HCT116 (cell line): ENCODE measurements at regions not wholly inside any gene's neighbourhood (a gene's known extent, or its start where the extent isn't known, plus 50 kb on each side); places are given as distances from the start of the nearest gene placed in this dataset.

ENCODE experiments used
- ATAC-seq: fragments of 200-7000 bp; cut with Tn5 transposase; 2 replicates; pipeline ENCODE4 v1.9.1; 2020; ENCODE audit warnings: mild to moderate bottlenecking, moderate library complexity
- BruUV-seq: library from RNA; stranded (reverse); fragments of 400-500 nt; replicated peaks from 2 replicates; lab custom pipeline; 2021; lab: Mats Ljungman, UMichigan
- CTCF ChIA-PET: fragments of 300-600 bp; sonication (Branson Sonifier 250); formaldehyde crosslinking; loops from one replicate; lab custom pipeline; 2021; ENCODE audit warnings: antibody characterized with exemption; lab: Charles Lee
- POLR2A ChIA-PET: fragments of 300-600, 350-600 bp; sonication (Branson Sonifier 250); formaldehyde crosslinking; loops from one replicate; lab custom pipeline; 2021; ENCODE audit warnings: antibody characterized with exemption; lab: Charles Lee
- RAD21 ChIA-PET, 2 experiments: fragments of 300-600 bp; sonication (Branson Sonifier 250); formaldehyde crosslinking; loops; one replicate each; lab custom pipeline; 2023; ENCODE audit warnings: low total read pairs in 2 of 2; ENCODE audit not compliant: uncharacterized antibody in 2 of 2, unreplicated experiment in 2 of 2, low non-redundant PET in 1 of 2; lab: Charles Lee
- DNase-seq: peaks from one replicate; pipeline ENCODE4 v3.0.0-alpha.2; 2010; ENCODE audit warnings: low read depth, low spot score
- H2AFZ ChIP-seq: fragments of 200-600 bp; shearing (Covaris generic), sonication (generic); 2 replicates; pipeline ENCODE4 v1.6.1; 2017; ENCODE audit warnings: low read depth, mixed run types, mixed read lengths, antibody characterized with exemption, low read length; ENCODE audit not compliant: poor library complexity, severe bottlenecking
- H3K27ac ChIP-seq: 2 replicates; pipeline ENCODE4 v1.5.1; 2012; ENCODE audit warnings: low read depth, low read length
- H3K27me3 ChIP-seq: fragments of 200-600 bp; sonication (generic); 2 replicates; pipeline ENCODE4 v1.6.1; 2016; ENCODE audit warnings: mixed run types, low read length, mixed read lengths; ENCODE audit not compliant: insufficient read depth
- H3K36me3 ChIP-seq, 2 experiments: fragments of 200-500 bp in 1 of 2; fragments of 200-600 bp in 1 of 2; sonication (Bioruptor generic) in 1 of 2; sonication (generic) in 1 of 2; 2 replicates each; pipeline versions ENCODE4 v1.5.1 to v1.6.1; 2014 to 2016; ENCODE audit warnings: low read length in 2 of 2, inconsistent platforms in 1 of 2, mixed read lengths in 1 of 2, mixed run types in 1 of 2; ENCODE audit not compliant: insufficient read depth in 2 of 2, control insufficient read depth in 1 of 2
- H3K4me1 ChIP-seq, 2 experiments: fragments of 200-600 bp in 1 of 2; sonication (generic) in 1 of 2; 2 replicates each; pipeline versions ENCODE4 v1.5.1 to v1.6.1; 2012 to 2017; ENCODE audit warnings: low read length in 2 of 2, inconsistent platforms in 1 of 2, mild to moderate bottlenecking in 1 of 2, mixed read lengths in 1 of 2, mixed run types in 1 of 2, moderate library complexity in 1 of 2; ENCODE audit not compliant: insufficient read depth in 2 of 2, control insufficient read depth in 1 of 2
- H3K4me2 ChIP-seq: fragments of 200-600 bp; sonication (generic); 2 replicates; pipeline ENCODE4 v1.6.1; 2017; ENCODE audit warnings: mixed run types, low read length, mixed read lengths
- H3K4me3 ChIP-seq, 2 experiments: fragments of 200-600 bp in 1 of 2; sonication (generic) in 1 of 2; replicated peaks in 1 of 2; 2 replicates each; pipeline ENCODE4 v1.5.1; 2011 to 2016; ENCODE audit warnings: low read length in 2 of 2, control low read depth in 1 of 2, low read depth in 1 of 2, mild to moderate bottlenecking in 1 of 2, mixed read lengths in 1 of 2, mixed run types in 1 of 2
- H3K79me2 ChIP-seq: fragments of 200-600 bp; sonication (generic); 2 replicates; pipeline ENCODE4 v1.6.1; 2017; ENCODE audit warnings: mild to moderate bottlenecking, mixed run types, low read length, moderate library complexity, mixed read lengths; ENCODE audit not compliant: insufficient read depth
- H3K9ac ChIP-seq: fragments of 200-600 bp; sonication (generic); 2 replicates; pipeline ENCODE4 v1.6.1; 2016; ENCODE audit warnings: low read length, mixed read lengths
- H3K9me2 ChIP-seq: fragments of 200-600 bp; sonication (generic), shearing (Covaris generic); 2 replicates; pipeline ENCODE4 v1.6.1; 2017; ENCODE audit warnings: mixed run types, mild to moderate bottlenecking, moderate library complexity; ENCODE audit not compliant: insufficient read depth
- H3K9me3 ChIP-seq, 2 experiments: fragments of 200-500 bp in 1 of 2; fragments of 200-600 bp in 1 of 2; sonication (Bioruptor generic) in 1 of 2; sonication (generic) in 1 of 2; 2 replicates each; pipeline ENCODE4 v1.6.1; 2014 to 2017; ENCODE audit warnings: low read length in 2 of 2, mixed read lengths in 2 of 2, inconsistent platforms in 1 of 2, low read depth in 1 of 2, mild to moderate bottlenecking in 1 of 2, mixed run types in 1 of 2, moderate library complexity in 1 of 2; ENCODE audit not compliant: control insufficient read depth in 1 of 2, insufficient read depth in 1 of 2
- H4K20me1 ChIP-seq: fragments of 200-600 bp; sonication (generic), shearing (Covaris generic); 2 replicates; pipeline ENCODE4 v1.6.1; 2017; ENCODE audit warnings: mixed run types, mild to moderate bottlenecking, moderate library complexity; ENCODE audit not compliant: insufficient read depth
- CEBPB ChIP-seq: IDR thresholded peaks from 2 replicates; pipeline ENCODE4 v1.6.1; 2012; ENCODE audit warnings: low read depth
- EZH2 ChIP-seq: fragments of 200-600 bp; sonication (generic); IDR thresholded peaks from 2 replicates; pipeline ENCODE4 v1.6.1; 2017; ENCODE audit warnings: antibody characterized with exemption, mixed run types
- EZH2phosphoT487 ChIP-seq: fragments of 200-600 bp; IDR thresholded peaks from 2 replicates; pipeline ENCODE4 v1.6.1; 2018; ENCODE audit warnings: antibody characterized with exemption, borderline replicate concordance
- FOSL1 ChIP-seq: IDR thresholded peaks from 2 replicates; pipeline ENCODE4 v1.6.1; 2012; ENCODE audit warnings: low read depth
- POLR2A ChIP-seq: IDR thresholded peaks from 2 replicates; pipeline ENCODE4 v1.7.0; 2011; ENCODE audit warnings: borderline replicate concordance; ENCODE audit not compliant: insufficient read depth, insufficient read length; ENCODE audit errors: extremely low read depth
- RAD21 ChIP-seq: IDR thresholded peaks from 2 replicates; pipeline ENCODE4 v1.6.1; 2012; ENCODE audit warnings: low read depth, mild to moderate bottlenecking
- SP1 ChIP-seq: IDR thresholded peaks from 2 replicates; pipeline ENCODE4 v1.6.1; 2012; ENCODE audit warnings: low read depth
- SRF ChIP-seq: IDR thresholded peaks from 2 replicates; pipeline ENCODE4 v1.6.1; 2012; ENCODE audit warnings: low read depth
- ZNF274 ChIP-seq: fragments of 200-500 bp; sonication (Bioruptor generic); IDR thresholded peaks from 2 replicates; pipeline ENCODE4 v1.6.1; 2014; ENCODE audit warnings: mild to moderate bottlenecking, low read depth, low read length, inconsistent platforms
- intact Hi-C: fragments of 100-400 bp; cut with micrococcal nuclease; formaldehyde crosslinking; loops from 2 replicates; pipeline ENCODE4 v1.10.0; 2022
- TF ChIP-seq, protein P1 (sequence below): IDR thresholded peaks from 2 replicates; pipeline ENCODE4 v1.6.1; 2012
- TF ChIP-seq, protein P2 (sequence below), 3 experiments: fragments of 200-600 bp in 1 of 3; sonication (generic) in 1 of 3; IDR thresholded peaks in 2 of 3; conservative IDR thresholded peaks in 1 of 3; 2 replicates each; pipeline ENCODE4 v1.5.1; 2012 to 2017; ENCODE audit warnings: low read depth in 2 of 3, low read length in 2 of 3, antibody characterized with exemption in 1 of 3, borderline replicate concordance in 1 of 3, control low read depth in 1 of 3, mild to moderate bottlenecking in 1 of 3, mixed read lengths in 1 of 3, mixed run types in 1 of 3, moderate library complexity in 1 of 3; ENCODE audit not compliant: insufficient read depth in 1 of 3
- TF ChIP-seq, protein P3 (sequence below): IDR thresholded peaks from 2 replicates; pipeline ENCODE4 v1.6.1; 2011; ENCODE audit warnings: mild to moderate bottlenecking, low read length, moderate library complexity; ENCODE audit not compliant: insufficient replicate concordance; ENCODE audit errors: extremely low read depth

DNA sequence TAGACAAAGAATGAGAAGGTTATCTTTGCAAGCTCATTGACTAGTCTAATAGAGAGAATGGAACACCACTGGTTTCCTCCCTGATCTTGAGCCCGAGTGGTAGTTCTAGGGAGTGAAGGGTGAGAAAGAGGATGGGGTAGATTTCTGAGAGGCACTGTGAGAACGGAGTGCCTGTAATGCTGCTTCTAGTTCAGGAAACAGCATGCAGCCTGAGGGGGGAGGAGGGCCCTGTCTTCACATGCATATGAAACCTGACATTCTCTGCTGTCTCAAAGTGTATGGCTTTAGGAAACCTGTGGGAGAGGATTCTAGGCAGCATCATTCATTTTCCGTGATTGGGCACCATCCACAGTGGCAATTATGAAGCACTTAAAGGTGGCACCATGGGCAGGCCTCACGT, 259.4 kb upstream of the MAN1A1 start:
- DNase-seq (no peak), ATAC-seq (no peak)
- no peaks in the 10 kb centered on the region for H3K9me3 ChIP-seq
- BruUV-seq, result no TSS peak
- H3K27ac ChIP-seq, result no peak overlapping the region
- H3K9me2 ChIP-seq, result no peaks in the 10 kb centered on the region
- no peaks in the 10 kb centered on the region for H3K79me2 ChIP-seq
- H3K9ac ChIP-seq, result no peak overlapping the region
- H4K20me1 ChIP-seq, result no peaks in the 10 kb centered on the region
- H3K27me3 ChIP-seq, result no peaks in the 10 kb centered on the region
- H3K4me3 ChIP-seq, result no peak overlapping the region
- intact Hi-C loops, result no loop called here
- no peaks in the 10 kb centered on the region for H3K36me3 ChIP-seq
- ChIA-PET RAD21 (no interaction called here), CTCF (no interaction called here), POLR2A (no interaction called here)
- H3K4me1 ChIP-seq, result no peaks in the 10 kb centered on the region
- no peak overlapping the region for H3K4me2 ChIP-seq
- TF ChIP-seq SP1 (no peak), CEBPB (no peak), ZNF274 (no peak), RAD21 (no peak), SRF (no peak), FOSL1 (no peak)
- TF ChIP-seq, protein P1, sequence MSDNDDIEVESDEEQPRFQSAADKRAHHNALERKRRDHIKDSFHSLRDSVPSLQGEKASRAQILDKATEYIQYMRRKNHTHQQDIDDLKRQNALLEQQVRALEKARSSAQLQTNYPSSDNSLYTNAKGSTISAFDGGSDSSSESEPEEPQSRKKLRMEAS, result no peak
- H2AFZ ChIP-seq, result no peak overlapping the region

DNA sequence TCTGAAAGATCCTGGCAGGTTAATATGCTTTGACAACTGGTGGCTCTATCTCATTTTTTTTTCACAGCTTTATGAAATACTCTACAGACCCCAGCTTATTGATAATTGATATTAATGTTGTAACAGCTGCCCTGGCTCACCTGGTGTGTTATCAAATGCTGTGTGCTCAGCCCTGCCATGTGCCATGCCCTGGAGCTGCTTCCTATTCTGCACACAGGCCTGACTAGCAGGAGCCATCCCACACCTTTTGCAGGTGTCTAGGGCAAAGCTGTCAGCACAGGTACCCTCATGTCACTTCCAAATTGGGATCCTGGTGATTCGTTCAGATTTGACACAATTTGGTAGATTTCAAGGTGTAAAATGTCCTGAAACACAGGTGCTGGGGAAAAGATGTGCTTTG, 254.6 kb upstream of the MAN1A1 start:
- ATAC-seq (no peak), DNase-seq (no peak)
- Histone ChIP-seq H3K27ac (no peak overlapping the region), H2AFZ (no peak overlapping the region), H4K20me1 (no peaks in the 10 kb centered on the region), H3K79me2 (no peaks in the 10 kb centered on the region), H3K27me3 (no peaks in the 10 kb centered on the region), H3K4me3 (no peak overlapping the region), H3K9me2 (no peaks in the 10 kb centered on the region), H3K4me2 (no peak overlapping the region), H3K36me3 (no peaks in the 10 kb centered on the region), H3K9me3 (no peaks in the 10 kb centered on the region), H3K9ac (no peak overlapping the region), H3K4me1 (no peaks in the 10 kb centered on the region)
- CTCF ChIA-PET, result no interaction called here
- no TSS peak for BruUV-seq
- TF ChIP-seq EZH2, result no peak
- TF ChIP-seq, protein P2, sequence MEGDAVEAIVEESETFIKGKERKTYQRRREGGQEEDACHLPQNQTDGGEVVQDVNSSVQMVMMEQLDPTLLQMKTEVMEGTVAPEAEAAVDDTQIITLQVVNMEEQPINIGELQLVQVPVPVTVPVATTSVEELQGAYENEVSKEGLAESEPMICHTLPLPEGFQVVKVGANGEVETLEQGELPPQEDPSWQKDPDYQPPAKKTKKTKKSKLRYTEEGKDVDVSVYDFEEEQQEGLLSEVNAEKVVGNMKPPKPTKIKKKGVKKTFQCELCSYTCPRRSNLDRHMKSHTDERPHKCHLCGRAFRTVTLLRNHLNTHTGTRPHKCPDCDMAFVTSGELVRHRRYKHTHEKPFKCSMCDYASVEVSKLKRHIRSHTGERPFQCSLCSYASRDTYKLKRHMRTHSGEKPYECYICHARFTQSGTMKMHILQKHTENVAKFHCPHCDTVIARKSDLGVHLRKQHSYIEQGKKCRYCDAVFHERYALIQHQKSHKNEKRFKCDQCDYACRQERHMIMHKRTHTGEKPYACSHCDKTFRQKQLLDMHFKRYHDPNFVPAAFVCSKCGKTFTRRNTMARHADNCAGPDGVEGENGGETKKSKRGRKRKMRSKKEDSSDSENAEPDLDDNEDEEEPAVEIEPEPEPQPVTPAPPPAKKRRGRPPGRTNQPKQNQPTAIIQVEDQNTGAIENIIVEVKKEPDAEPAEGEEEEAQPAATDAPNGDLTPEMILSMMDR (IDR thresholded peaks at IDR 0.05 in 2 of 3, conservative IDR thresholded peaks at IDR 0.05 in 1 of 3; ENCODE audit: borderline replicate concordance in 1 of 3, insufficient read depth in 1 of 3, low read depth in 2 of 3, low read length in 2 of 3), result no peak
- TF ChIP-seq POLR2A, result no peak
- TF ChIP-seq, protein P3, sequence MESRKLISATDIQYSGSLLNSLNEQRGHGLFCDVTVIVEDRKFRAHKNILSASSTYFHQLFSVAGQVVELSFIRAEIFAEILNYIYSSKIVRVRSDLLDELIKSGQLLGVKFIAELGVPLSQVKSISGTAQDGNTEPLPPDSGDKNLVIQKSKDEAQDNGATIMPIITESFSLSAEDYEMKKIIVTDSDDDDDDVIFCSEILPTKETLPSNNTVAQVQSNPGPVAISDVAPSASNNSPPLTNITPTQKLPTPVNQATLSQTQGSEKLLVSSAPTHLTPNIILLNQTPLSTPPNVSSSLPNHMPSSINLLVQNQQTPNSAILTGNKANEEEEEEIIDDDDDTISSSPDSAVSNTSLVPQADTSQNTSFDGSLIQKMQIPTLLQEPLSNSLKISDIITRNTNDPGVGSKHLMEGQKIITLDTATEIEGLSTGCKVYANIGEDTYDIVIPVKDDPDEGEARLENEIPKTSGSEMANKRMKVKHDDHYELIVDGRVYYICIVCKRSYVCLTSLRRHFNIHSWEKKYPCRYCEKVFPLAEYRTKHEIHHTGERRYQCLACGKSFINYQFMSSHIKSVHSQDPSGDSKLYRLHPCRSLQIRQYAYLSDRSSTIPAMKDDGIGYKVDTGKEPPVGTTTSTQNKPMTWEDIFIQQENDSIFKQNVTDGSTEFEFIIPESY, result no peak
- no peak for TF ChIP-seq CEBPB
- TF ChIP-seq FOSL1, result no peak
- no peak for TF ChIP-seq EZH2phosphoT487
- no peak for TF ChIP-seq SP1
- no peak for TF ChIP-seq ZNF274
- RAD21 ChIA-PET, result no interaction called here
- POLR2A ChIA-PET, result interaction anchor here (1.3 kb wide), 1 partner anchor 12 kb away, joined by 3 read pairs; no protein-coding TSS in a partner anchor
- intact Hi-C loops, result no loop called here
